Epithelial cell of esophagus (primary cell): ENCODE measurements at regions not wholly inside any gene's neighbourhood (a gene's known extent, or its start where the extent isn't known, plus 50 kb on each side); places are given as distances from the start of the nearest gene placed in this dataset.
"Not testable (repeated sequence)": the region's sequence is repeated elsewhere in the genome, so short reads cannot be mapped to it uniquely, and the experiment has no call there.

Experiments
- DNase-seq: peaks from one replicate; pipeline ENCODE4 v3.0.0; 2010; ENCODE audit warnings: low read depth
- H3K4me3 ChIP-seq: 2 replicates; pipeline ENCODE4 v1.5.1; 2011; ENCODE audit warnings: mild to moderate bottlenecking, low read length, control low read depth
- TF ChIP-seq, protein P1 (sequence below): IDR thresholded peaks from 2 replicates; pipeline ENCODE4 v1.5.1; 2011; ENCODE audit warnings: low read depth, mild to moderate bottlenecking, low read length, control low read depth, inconsistent platforms; ENCODE audit not compliant: insufficient read depth; ENCODE audit errors: missing control alignments

DNA sequence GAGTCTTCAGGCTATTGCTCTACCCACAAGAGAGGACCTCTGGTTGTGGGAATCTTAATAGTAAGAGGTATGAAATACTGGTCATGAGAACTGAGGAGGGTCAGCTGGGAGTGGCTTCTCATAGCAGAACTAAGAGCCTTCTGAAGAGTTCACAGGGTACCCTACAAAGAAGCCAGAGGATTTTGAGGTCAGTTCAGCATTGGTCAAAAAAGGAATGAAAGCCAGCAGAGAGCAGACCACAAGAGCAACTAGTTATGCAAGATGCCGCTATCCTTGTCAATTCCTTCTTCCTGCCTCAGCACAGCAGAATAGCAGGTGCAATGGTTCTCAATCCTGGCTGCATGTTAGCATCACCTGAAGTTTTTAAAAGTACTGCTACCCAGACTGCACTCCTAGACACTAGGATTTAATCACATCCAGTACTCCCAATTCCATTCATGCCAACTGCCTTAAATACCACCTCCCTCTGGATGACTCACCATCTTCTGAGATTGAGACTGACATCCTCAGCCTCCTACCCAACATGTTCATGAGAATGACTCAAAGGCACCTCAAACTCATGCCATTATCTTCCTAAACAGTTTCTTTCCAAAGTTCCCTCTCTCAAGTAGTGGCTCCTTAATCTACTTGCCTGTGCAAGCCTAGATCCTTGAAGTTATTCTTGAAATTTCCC, 81.0 kb upstream of the RBMS1 start:
- DNase-seq, result peak; percentile 96

DNA sequence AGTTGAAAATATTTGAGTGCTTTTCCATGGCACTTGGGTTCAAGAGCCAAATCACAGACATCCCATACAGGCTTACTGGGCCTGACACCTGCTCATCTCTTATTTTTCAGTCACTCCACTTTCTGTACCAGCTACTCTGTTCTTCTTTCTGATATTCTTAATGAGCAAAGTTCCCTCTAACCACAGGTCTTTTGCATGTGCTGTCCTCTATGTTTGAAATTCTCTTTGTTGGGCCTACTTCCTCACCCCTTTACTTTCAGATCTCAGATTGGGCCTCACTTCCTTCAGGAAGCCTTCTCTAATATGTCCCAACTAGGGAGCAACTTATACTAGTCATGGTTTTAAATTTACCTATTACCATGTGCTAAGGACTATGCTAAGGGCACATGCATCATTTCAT, 81.8 kb upstream of the RBMS1 start:
- TF ChIP-seq, protein P1, sequence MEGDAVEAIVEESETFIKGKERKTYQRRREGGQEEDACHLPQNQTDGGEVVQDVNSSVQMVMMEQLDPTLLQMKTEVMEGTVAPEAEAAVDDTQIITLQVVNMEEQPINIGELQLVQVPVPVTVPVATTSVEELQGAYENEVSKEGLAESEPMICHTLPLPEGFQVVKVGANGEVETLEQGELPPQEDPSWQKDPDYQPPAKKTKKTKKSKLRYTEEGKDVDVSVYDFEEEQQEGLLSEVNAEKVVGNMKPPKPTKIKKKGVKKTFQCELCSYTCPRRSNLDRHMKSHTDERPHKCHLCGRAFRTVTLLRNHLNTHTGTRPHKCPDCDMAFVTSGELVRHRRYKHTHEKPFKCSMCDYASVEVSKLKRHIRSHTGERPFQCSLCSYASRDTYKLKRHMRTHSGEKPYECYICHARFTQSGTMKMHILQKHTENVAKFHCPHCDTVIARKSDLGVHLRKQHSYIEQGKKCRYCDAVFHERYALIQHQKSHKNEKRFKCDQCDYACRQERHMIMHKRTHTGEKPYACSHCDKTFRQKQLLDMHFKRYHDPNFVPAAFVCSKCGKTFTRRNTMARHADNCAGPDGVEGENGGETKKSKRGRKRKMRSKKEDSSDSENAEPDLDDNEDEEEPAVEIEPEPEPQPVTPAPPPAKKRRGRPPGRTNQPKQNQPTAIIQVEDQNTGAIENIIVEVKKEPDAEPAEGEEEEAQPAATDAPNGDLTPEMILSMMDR, result no peak
- no peak for DNase-seq
- no peak overlapping the region for H3K4me3 ChIP-seq

More for the DNA sequence above, 81.0 kb upstream of the RBMS1 start:
- TF ChIP-seq, protein P1, result no peak
- no peak overlapping the region for H3K4me3 ChIP-seq

DNA sequence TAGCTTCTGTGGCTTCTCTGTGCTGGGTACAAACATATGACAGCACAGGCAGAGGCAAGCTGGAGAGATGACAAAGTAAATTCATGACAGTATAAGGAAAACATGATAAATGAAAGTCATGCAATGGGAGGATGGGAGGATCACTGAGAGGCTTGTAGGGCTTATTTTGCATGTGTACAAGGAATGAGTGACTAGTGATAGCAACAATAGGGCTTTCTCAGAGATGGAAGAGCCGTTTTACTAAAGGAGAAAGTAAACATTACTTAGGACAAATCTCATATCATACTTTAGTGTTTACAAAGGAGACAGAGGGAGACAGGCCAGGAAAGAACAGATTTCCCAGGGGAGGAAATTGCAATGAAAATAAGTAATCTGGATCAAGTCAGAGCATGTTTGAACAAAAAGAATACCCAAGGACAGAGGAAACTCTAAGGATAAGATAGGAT, 82.5 kb upstream of the RBMS1 start:
- peak; percentile 72 for DNase-seq
- no peak overlapping the region for H3K4me3 ChIP-seq
- TF ChIP-seq, protein P1, result no peak

DNA sequence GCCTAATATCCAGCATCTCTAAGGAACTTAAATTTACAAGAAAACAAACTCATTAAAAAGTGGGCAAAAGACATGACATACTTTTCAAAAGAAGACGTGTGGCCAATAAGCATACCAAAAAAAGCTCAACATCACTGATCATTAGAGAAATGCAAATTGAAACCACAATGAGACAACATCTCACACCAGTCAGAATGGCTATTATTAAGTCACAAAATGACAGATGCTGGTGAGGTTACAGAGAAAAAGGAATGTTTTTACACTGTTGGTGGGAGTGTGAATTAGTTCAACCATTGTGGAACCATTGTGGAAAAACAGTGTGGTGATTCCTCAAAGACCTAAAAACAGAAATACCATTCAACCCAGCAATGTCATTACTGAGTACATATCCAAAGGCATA, 83.5 kb upstream of the RBMS1 start:
- not testable (repeated sequence) for DNase-seq, H3K4me3 ChIP-seq

DNA sequence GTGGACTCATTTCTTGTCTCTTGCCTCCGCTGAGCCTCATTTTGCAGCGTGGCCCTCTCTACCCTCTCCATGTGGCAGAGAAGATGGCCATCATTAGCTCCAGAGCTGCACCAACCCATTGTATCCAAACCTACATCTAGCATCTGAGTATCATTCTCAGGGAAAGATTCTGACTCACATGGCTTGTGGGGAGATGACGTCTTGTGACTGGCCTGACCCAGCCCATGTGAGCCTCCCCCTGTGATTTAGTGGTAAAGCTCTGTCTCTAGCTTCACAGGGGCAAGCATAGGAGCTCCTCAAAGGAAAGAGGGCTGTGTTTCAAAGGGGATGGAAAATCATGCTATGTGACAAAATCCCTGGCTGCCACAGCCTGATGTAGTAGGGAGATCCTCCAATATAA, 87.4 kb upstream of the RBMS1 start:
- no peak overlapping the region for H3K4me3 ChIP-seq
- DNase-seq, result peak; percentile 54
- TF ChIP-seq, protein P1, result no peak

DNA sequence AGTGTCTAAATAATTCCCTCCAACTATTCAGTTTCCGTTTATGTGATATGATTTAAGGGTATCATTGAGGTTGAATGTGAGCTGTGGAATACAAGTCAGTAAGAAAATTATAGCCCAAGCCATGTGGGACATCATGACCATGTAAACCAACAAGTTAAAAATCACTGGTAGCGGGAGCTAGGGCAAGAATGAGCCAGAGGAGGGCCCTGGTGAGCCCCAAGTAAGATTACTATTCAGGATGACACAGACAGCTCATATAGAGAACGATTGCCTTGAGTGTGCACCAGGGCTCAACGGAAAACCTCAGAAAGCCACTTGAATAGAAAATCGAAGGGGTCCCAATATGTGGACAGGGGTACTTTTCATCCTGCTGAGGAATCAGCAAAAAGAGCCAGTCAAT, 87.8 kb upstream of the RBMS1 start:
- no peak for DNase-seq
- no peak overlapping the region for H3K4me3 ChIP-seq
- TF ChIP-seq, protein P1, result no peak

DNA sequence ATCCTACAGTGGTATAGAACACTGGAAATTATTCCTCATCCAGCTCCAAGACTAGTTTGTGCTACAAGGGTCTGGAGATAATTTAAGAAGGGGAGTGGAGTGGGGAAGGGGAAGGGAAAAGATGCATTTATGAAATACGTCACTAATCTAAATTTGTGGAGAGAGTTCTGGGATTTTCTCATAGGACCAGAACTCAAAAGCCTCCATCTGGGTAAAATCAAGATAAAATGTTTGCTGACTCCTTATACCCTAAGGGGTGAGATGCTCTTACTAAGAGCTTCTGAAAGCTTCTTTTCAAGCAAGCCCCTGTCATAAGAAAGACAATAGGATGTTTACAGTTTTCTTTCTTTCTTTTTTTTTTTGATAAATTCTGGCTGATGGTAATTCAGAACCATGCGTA, 88.5 kb upstream of the RBMS1 start:
- no peak overlapping the region for H3K4me3 ChIP-seq
- TF ChIP-seq, protein P1, result no peak
- DNase-seq, result no peak
